Memory B cell (primary cell): ENCODE measurements at regions not wholly inside any gene's neighbourhood (a gene's known extent, or its start where the extent isn't known, plus 50 kb on each side); places are given as distances from the start of the nearest gene placed in this dataset.
A peak's percentile ranks its signal among the peaks of the same experiment; 100 is the strongest.

Source experiments
- ATAC-seq: fragments of 150-1000 bp; cut with Tn5 transposase; 2 replicates; pipeline ENCODE4 v1.10.0; 2021; ENCODE audit warnings: low read depth, mild to moderate bottlenecking, moderate library complexity
- DNase-seq, 2 donors: peaks; one replicate each; pipeline ENCODE4 v3.0.0; 2022; ENCODE audit warnings: low spot score in 2 of 2
- H3K27ac Mint-ChIP-seq: one replicate; pipeline ENCODE4 v1.8.0; 2022; ENCODE audit warnings: mild to moderate bottlenecking, moderate library complexity, mixed read lengths
- H3K27me3 Mint-ChIP-seq: one replicate; pipeline ENCODE4 v1.8.0; 2022; ENCODE audit warnings: mixed read lengths
- H3K36me3 Mint-ChIP-seq: one replicate; pipeline ENCODE4 v1.8.0; 2022; ENCODE audit warnings: mild to moderate bottlenecking, mixed read lengths
- H3K4me1 Mint-ChIP-seq: one replicate; pipeline ENCODE4 v1.8.0; 2022; ENCODE audit warnings: mixed read lengths
- H3K4me3 Mint-ChIP-seq: one replicate; pipeline ENCODE4 v1.8.0; 2022; ENCODE audit warnings: mild to moderate bottlenecking, moderate library complexity, mixed read lengths
- H3K9me3 Mint-ChIP-seq: one replicate; pipeline ENCODE4 v1.8.0; 2022; ENCODE audit warnings: mixed read lengths

- ATAC-seq (no peak), DNase-seq (no peak)
- no peaks in the 10 kb centered on the region for H3K36me3 Mint-ChIP-seq
- H3K27me3 Mint-ChIP-seq, result peaks cover 1% of the 10 kb centered on the region
- peaks cover 11% of the 10 kb centered on the region for H3K9me3 Mint-ChIP-seq
- H3K4me1 Mint-ChIP-seq, result peaks cover 2% of the 10 kb centered on the region
- no peak overlapping the region for H3K27ac Mint-ChIP-seq
- no peak overlapping the region for H3K4me3 Mint-ChIP-seq
These were observed 360.9 kb upstream of the SALL3 start for GRCh38 chr18:78618726-78619125.

GRCh38 chr18:78619854-78620253, 359.8 kb upstream of the SALL3 start:
- no peak overlapping the region for H3K27ac Mint-ChIP-seq
- peaks cover 1% of the 10 kb centered on the region for H3K27me3 Mint-ChIP-seq
- no peaks in the 10 kb centered on the region for H3K36me3 Mint-ChIP-seq
- no peak overlapping the region for H3K4me3 Mint-ChIP-seq
- peaks cover 11% of the 10 kb centered on the region for H3K9me3 Mint-ChIP-seq
- ATAC-seq (no peak), DNase-seq (no peak)
- H3K4me1 Mint-ChIP-seq, result peaks cover 5% of the 10 kb centered on the region

- Mint-ChIP-seq H3K27ac (no peak overlapping the region), H3K27me3 (peaks cover 1% of the 10 kb centered on the region), H3K4me1 (peaks cover 5% of the 10 kb centered on the region), H3K4me3 (no peak overlapping the region), H3K9me3 (peaks cover 9% of the 10 kb centered on the region), H3K36me3 (no peaks in the 10 kb centered on the region)
- DNase-seq (no peak), ATAC-seq (no peak)
These were observed 359.3 kb upstream of the SALL3 start for GRCh38 chr18:78620326-78620725.

GRCh38 chr18:78621141-78621755, 358.4 kb upstream of the SALL3 start:
- ATAC-seq (no peak), DNase-seq (no peak)
- H3K9me3 Mint-ChIP-seq, result peaks cover 6% of the 10 kb centered on the region
- no peak overlapping the region for H3K4me3 Mint-ChIP-seq
- no peaks in the 10 kb centered on the region for H3K36me3 Mint-ChIP-seq
- H3K27ac Mint-ChIP-seq, result no peak overlapping the region
- peaks cover 9% of the 10 kb centered on the region for H3K4me1 Mint-ChIP-seq
- peaks cover 1% of the 10 kb centered on the region for H3K27me3 Mint-ChIP-seq

- H3K4me1 Mint-ChIP-seq, result peaks cover 9% of the 10 kb centered on the region
- ATAC-seq (no peak), DNase-seq (no peak)
- no peaks in the 10 kb centered on the region for H3K36me3 Mint-ChIP-seq
- peaks cover 1% of the 10 kb centered on the region for H3K27me3 Mint-ChIP-seq
- H3K9me3 Mint-ChIP-seq, result no peaks in the 10 kb centered on the region
- no peak overlapping the region for H3K27ac Mint-ChIP-seq
- H3K4me3 Mint-ChIP-seq, result no peak overlapping the region
These were observed 357.2 kb upstream of the SALL3 start for GRCh38 chr18:78622251-78622906.

GRCh38 chr18:78622907-78623541, 356.6 kb upstream of the SALL3 start:
- no peaks in the 10 kb centered on the region for H3K36me3 Mint-ChIP-seq

GRCh38 chr18:78624646-78625279, 354.9 kb upstream of the SALL3 start:
- Mint-ChIP-seq H3K27me3 (peaks cover 4% of the 10 kb centered on the region), H3K4me3 (no peak overlapping the region), H3K27ac (no peak overlapping the region), H3K36me3 (no peaks in the 10 kb centered on the region), H3K9me3 (peaks cover 3% of the 10 kb centered on the region), H3K4me1 (peaks cover 9% of the 10 kb centered on the region)
- DNase-seq (no peak), ATAC-seq (no peak)

More at GRCh38 chr18:78622907-78623541, 356.6 kb upstream of the SALL3 start:
- ATAC-seq, result no peak
- no peak overlapping the region for H3K4me3 Mint-ChIP-seq
- DNase-seq, result no peak
- no peak overlapping the region for H3K27ac Mint-ChIP-seq
- peaks cover 9% of the 10 kb centered on the region for H3K4me1 Mint-ChIP-seq
- no peaks in the 10 kb centered on the region for H3K9me3 Mint-ChIP-seq
- H3K27me3 Mint-ChIP-seq, result peaks cover 1% of the 10 kb centered on the region

- Mint-ChIP-seq H3K9me3 (peaks cover 3% of the 10 kb centered on the region), H3K27me3 (peaks cover 4% of the 10 kb centered on the region), H3K4me3 (no peak overlapping the region), H3K27ac (no peak overlapping the region), H3K4me1 (peaks cover 9% of the 10 kb centered on the region), H3K36me3 (no peaks in the 10 kb centered on the region)
- ATAC-seq (peak; percentile 85), DNase-seq (no peak)
These were observed 353.8 kb upstream of the SALL3 start for GRCh38 chr18:78625847-78626246.

- H3K9me3 Mint-ChIP-seq, result peaks cover 3% of the 10 kb centered on the region
- H3K36me3 Mint-ChIP-seq, result no peaks in the 10 kb centered on the region
- DNase-seq, result no peak
- no peak overlapping the region for H3K27ac Mint-ChIP-seq
- ATAC-seq, result no peak
- no peak overlapping the region for H3K4me3 Mint-ChIP-seq
- H3K4me1 Mint-ChIP-seq, result peaks cover 9% of the 10 kb centered on the region
- peaks cover 4% of the 10 kb centered on the region for H3K27me3 Mint-ChIP-seq
These were observed 351.9 kb upstream of the SALL3 start for GRCh38 chr18:78627551-78628346.

GRCh38 chr18:78629426-78629825, 350.2 kb upstream of the SALL3 start:
- Mint-ChIP-seq H3K9me3 (peaks cover 3% of the 10 kb centered on the region), H3K27ac (no peak overlapping the region), H3K4me1 (peaks cover 11% of the 10 kb centered on the region), H3K36me3 (no peaks in the 10 kb centered on the region), H3K27me3 (peaks cover 4% of the 10 kb centered on the region), H3K4me3 (no peak overlapping the region)
- no peak for ATAC-seq
- DNase-seq, result no peak

GRCh38 chr18:78630356-78630755, 349.3 kb upstream of the SALL3 start:
- H3K4me1 Mint-ChIP-seq, result peaks cover 8% of the 10 kb centered on the region
- H3K36me3 Mint-ChIP-seq, result no peaks in the 10 kb centered on the region
- ATAC-seq (no peak), DNase-seq (no peak)
- no peak overlapping the region for H3K27ac Mint-ChIP-seq
- H3K27me3 Mint-ChIP-seq, result peaks cover 4% of the 10 kb centered on the region
- H3K9me3 Mint-ChIP-seq, result peaks cover 3% of the 10 kb centered on the region
- H3K4me3 Mint-ChIP-seq, result no peak overlapping the region

GRCh38 chr18:78630981-78631510, 348.6 kb upstream of the SALL3 start:
- DNase-seq (no peak), ATAC-seq (peak; percentile 44)
- Mint-ChIP-seq H3K36me3 (no peaks in the 10 kb centered on the region), H3K27me3 (peaks cover 4% of the 10 kb centered on the region), H3K4me1 (peaks cover 8% of the 10 kb centered on the region), H3K27ac (no peak overlapping the region), H3K4me3 (no peak overlapping the region), H3K9me3 (peaks cover 7% of the 10 kb centered on the region)

GRCh38 chr18:78632111-78632541, 347.5 kb upstream of the SALL3 start:
- ATAC-seq (peak; percentile 47), DNase-seq (no peak)
- Mint-ChIP-seq H3K27me3 (peaks cover 4% of the 10 kb centered on the region), H3K9me3 (peaks cover 14% of the 10 kb centered on the region), H3K27ac (no peak overlapping the region), H3K36me3 (no peaks in the 10 kb centered on the region), H3K4me1 (peaks cover 15% of the 10 kb centered on the region), H3K4me3 (no peak overlapping the region)
